Suprapubic skin (tissue), 4 donors: ENCODE measurements at regions not wholly inside any gene's neighbourhood (a gene's known extent, or its start where the extent isn't known, plus 50 kb on each side); places are given as distances from the start of the nearest gene placed in this dataset.

ENCODE experiments used
- DNase-seq, 2 donors: peaks; one replicate each; pipeline ENCODE4 v3.0.0-alpha.2; 2019; ENCODE audit warnings: low spot score in 2 of 2
- H3K27ac ChIP-seq: fragments of 200-600 bp; sonication (generic); one replicate; pipeline ENCODE4 v1.5.1; 2019
- H3K27me3 ChIP-seq: fragments of 200-600 bp; sonication (generic); one replicate; pipeline ENCODE4 v1.5.1; 2019
- H3K36me3 ChIP-seq: fragments of 200-600 bp; sonication (generic); one replicate; pipeline ENCODE4 v1.5.1; 2019
- H3K4me1 ChIP-seq: fragments of 200-600 bp; sonication (generic); one replicate; pipeline ENCODE4 v1.5.1; 2019
- H3K4me3 ChIP-seq: fragments of 200-600 bp; sonication (generic); one replicate; pipeline ENCODE4 v1.5.1; 2019; ENCODE audit warnings: mild to moderate bottlenecking
- H3K9me3 ChIP-seq: fragments of 200-600 bp; sonication (generic); one replicate; pipeline ENCODE4 v1.5.1; 2019
- EP300 ChIP-seq: sonication (generic); formaldehyde crosslinking; IDR thresholded peaks from one replicate; pipeline ENCODE4 v1.6.1; 2017; ENCODE audit warnings: antibody characterized with exemption
- POLR2A ChIP-seq, 2 donors: fragments of 450-650 bp; IDR thresholded peaks; one replicate each; pipeline ENCODE4 v1.6.1; 2017; ENCODE audit warnings: antibody characterized with exemption in 2 of 2, mild to moderate bottlenecking in 2 of 2, moderate library complexity in 2 of 2
- POLR2AphosphoS5 ChIP-seq, 3 donors: sonication (generic); formaldehyde crosslinking; IDR thresholded peaks; one replicate each; pipeline ENCODE4 v1.6.1; 2017; ENCODE audit warnings: antibody characterized with exemption in 3 of 3
- WGBS: methylation state at CpG from one replicate; pipeline ENCODE4 v1.1.5; 2018; 5-methylcytosine and 5-hydroxymethylcytosine counted together
- TF ChIP-seq, protein P1 (sequence below), 2 donors: fragments of 200-600 bp in 1 of 2; fragments of 450-650 bp in 1 of 2; sonication (generic) in 1 of 2; IDR thresholded peaks; one replicate each; pipeline ENCODE4 v1.5.1; 2016 to 2019; ENCODE audit warnings: antibody characterized with exemption in 2 of 2, mild to moderate bottlenecking in 1 of 2, moderate library complexity in 1 of 2

DNA sequence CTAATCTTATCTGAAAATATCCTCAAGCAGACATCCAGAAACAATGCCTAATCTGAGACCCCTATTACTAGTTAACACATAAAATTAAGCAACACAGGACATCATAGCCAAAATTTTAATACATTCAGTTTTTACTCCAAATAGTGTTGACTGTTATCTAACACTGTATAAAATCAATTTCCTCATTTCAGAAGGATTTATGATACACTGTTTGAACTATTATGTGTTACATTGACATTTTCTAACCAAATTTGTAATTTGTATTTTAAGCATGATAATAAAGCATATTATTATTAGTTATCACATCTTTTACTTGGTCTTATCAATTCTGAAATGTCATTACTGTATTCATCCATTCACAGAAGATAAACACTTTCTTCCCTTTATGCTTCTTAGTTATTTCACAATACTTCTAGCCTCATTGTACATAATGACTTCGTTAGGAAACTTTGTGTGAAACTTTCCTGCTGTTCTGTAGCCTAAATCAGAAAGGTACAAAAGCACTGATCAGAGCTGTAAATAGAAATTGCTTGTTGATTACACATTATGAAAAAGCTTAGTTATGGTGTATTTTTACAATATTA, 1248.9 kb downstream of the JRKL start:
- TF ChIP-seq EP300 (no peak), POLR2AphosphoS5 (IDR thresholded peaks at IDR 0.05) (no peak), POLR2A (IDR thresholded peaks at IDR 0.05) (no peak)
- TF ChIP-seq, protein P1, sequence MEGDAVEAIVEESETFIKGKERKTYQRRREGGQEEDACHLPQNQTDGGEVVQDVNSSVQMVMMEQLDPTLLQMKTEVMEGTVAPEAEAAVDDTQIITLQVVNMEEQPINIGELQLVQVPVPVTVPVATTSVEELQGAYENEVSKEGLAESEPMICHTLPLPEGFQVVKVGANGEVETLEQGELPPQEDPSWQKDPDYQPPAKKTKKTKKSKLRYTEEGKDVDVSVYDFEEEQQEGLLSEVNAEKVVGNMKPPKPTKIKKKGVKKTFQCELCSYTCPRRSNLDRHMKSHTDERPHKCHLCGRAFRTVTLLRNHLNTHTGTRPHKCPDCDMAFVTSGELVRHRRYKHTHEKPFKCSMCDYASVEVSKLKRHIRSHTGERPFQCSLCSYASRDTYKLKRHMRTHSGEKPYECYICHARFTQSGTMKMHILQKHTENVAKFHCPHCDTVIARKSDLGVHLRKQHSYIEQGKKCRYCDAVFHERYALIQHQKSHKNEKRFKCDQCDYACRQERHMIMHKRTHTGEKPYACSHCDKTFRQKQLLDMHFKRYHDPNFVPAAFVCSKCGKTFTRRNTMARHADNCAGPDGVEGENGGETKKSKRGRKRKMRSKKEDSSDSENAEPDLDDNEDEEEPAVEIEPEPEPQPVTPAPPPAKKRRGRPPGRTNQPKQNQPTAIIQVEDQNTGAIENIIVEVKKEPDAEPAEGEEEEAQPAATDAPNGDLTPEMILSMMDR (IDR thresholded peaks at IDR 0.05): no peak
- Histone ChIP-seq H3K9me3 (no peaks in the 10 kb centered on the region), H3K27ac (no peak overlapping the region), H3K36me3 (no peaks in the 10 kb centered on the region), H3K27me3 (no peaks in the 10 kb centered on the region), H3K4me1 (no peaks in the 10 kb centered on the region), H3K4me3 (no peak overlapping the region)
- 54% methylated on average over 1 of the region's 1 CpG for whole genome bisulfite sequencing
- no peak for DNase-seq

- Histone ChIP-seq H3K27me3 (no peaks in the 10 kb centered on the region), H3K4me1 (no peaks in the 10 kb centered on the region), H3K4me3 (no peak overlapping the region), H3K9me3 (no peaks in the 10 kb centered on the region), H3K27ac (no peak overlapping the region), H3K36me3 (no peaks in the 10 kb centered on the region)
- no peak for DNase-seq
- TF ChIP-seq, protein P1 (IDR thresholded peaks at IDR 0.05): no peak
- no peak for TF ChIP-seq EP300
Observed at GRCh38 chr11:97641988-97642387, 1252.2 kb downstream of the JRKL start.

GRCh38 chr11:97645736-97646135, 1255.9 kb downstream of the JRKL start:
- WGBS: 88% methylated on average over 3 of the region's 3 CpGs
- H3K4me1 ChIP-seq: no peaks in the 10 kb centered on the region
- no peak overlapping the region for H3K4me3 ChIP-seq
- no peak overlapping the region for H3K27ac ChIP-seq
- TF ChIP-seq POLR2AphosphoS5 (IDR thresholded peaks at IDR 0.05) (no peak), POLR2A (IDR thresholded peaks at IDR 0.05) (no peak), EP300 (no peak)
- TF ChIP-seq, protein P1 (IDR thresholded peaks at IDR 0.05): no peak
- no peaks in the 10 kb centered on the region for H3K27me3 ChIP-seq
- no peak for DNase-seq
- H3K36me3 ChIP-seq: no peaks in the 10 kb centered on the region
- H3K9me3 ChIP-seq: no peaks in the 10 kb centered on the region

- TF ChIP-seq POLR2A (IDR thresholded peaks at IDR 0.05): no peak
- no peak for TF ChIP-seq EP300
- TF ChIP-seq, protein P1 (IDR thresholded peaks at IDR 0.05): no peak
- no peak for TF ChIP-seq POLR2AphosphoS5 (IDR thresholded peaks at IDR 0.05)
- DNase-seq: no peak
- no peak overlapping the region for H3K27ac ChIP-seq
- no peaks in the 10 kb centered on the region for H3K9me3 ChIP-seq
- no peaks in the 10 kb centered on the region for H3K27me3 ChIP-seq
- H3K4me3 ChIP-seq: no peak overlapping the region
- no peaks in the 10 kb centered on the region for H3K4me1 ChIP-seq
- WGBS: 71% methylated on average over 2 of the region's 2 CpGs
- no peaks in the 10 kb centered on the region for H3K36me3 ChIP-seq
Observed at GRCh38 chr11:97656356-97656755, 1266.5 kb downstream of the JRKL start.

DNA sequence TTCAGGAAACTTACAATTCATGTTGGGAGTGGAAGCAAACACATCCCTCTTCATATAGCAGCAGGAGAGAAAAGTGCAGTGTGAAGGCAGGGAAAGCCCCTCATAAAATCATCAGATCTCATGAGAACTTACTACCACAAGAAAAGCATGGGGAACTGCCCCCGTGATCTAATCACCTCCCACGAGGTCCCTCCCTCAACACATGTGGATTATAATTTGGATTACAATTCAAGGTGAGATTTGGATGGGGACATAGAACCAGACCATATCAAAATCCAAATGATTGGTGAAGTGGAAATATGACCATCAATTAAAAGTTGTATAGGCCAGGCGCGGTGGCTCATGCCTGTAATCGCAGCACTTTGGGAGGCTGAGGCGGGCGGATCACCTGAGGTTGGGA, 1268.0 kb downstream of the JRKL start:
- no peak for DNase-seq
- TF ChIP-seq, protein P1 (IDR thresholded peaks at IDR 0.05): no peak
- TF ChIP-seq EP300 (no peak), POLR2AphosphoS5 (IDR thresholded peaks at IDR 0.05) (no peak), POLR2A (IDR thresholded peaks at IDR 0.05) (no peak)
- no peaks in the 10 kb centered on the region for H3K27me3 ChIP-seq
- H3K36me3 ChIP-seq: no peaks in the 10 kb centered on the region
- no peaks in the 10 kb centered on the region for H3K9me3 ChIP-seq
- WGBS: 91% methylated on average over 7 of the region's 7 CpGs
- no peaks in the 10 kb centered on the region for H3K4me1 ChIP-seq
- no peak overlapping the region for H3K27ac ChIP-seq
- no peak overlapping the region for H3K4me3 ChIP-seq
